PC-9 (cell line): ENCODE measurements at regions not wholly inside any gene's neighbourhood (a gene's known extent, or its start where the extent isn't known, plus 50 kb on each side); places are given as distances from the start of the nearest gene placed in this dataset.
A peak's percentile ranks its signal among the peaks of the same experiment; 100 is the strongest.

Source experiments
- BruUV-seq: library from RNA; stranded (reverse); fragments of 400-500 nt; replicated peaks from 2 replicates; lab custom pipeline; 2021; lab: Mats Ljungman, UMichigan
- CTCF ChIA-PET: fragments of 300-600 bp; sonication (Branson Sonifier 250); formaldehyde crosslinking; loops from one replicate; lab custom pipeline; 2022; ENCODE audit warnings: antibody characterized with exemption; lab: Charles Lee
- POLR2A ChIA-PET: fragments of 300-600 bp; sonication (Branson Sonifier 250); formaldehyde crosslinking; loops from one replicate; lab custom pipeline; 2022; ENCODE audit warnings: antibody characterized with exemption; ENCODE audit not compliant: unreplicated experiment; lab: Charles Lee
- DNase-seq, 2 experiments: peaks; one replicate each; pipeline versions ENCODE4 v3.0.0 to v3.0.0-alpha.2; 2015 to 2022; ENCODE audit warnings: mixed read lengths in 1 of 2
- H2AFZ ChIP-seq: fragments of 200-600 bp; sonication (generic); 2 replicates; pipeline ENCODE4 v1.8.1; 2017; ENCODE audit warnings: antibody characterized with exemption
- H3F3A ChIP-seq: fragments of 200-600 bp; sonication (generic); 2 replicates; pipeline ENCODE4 v1.8.1; 2017; ENCODE audit warnings: antibody characterized with exemption, mild to moderate bottlenecking, low read depth; ENCODE audit not compliant: insufficient read depth
- H3K27ac ChIP-seq: fragments of 200-600 bp; sonication (generic); 2 replicates; pipeline ENCODE4 v1.6.1; 2016; ENCODE audit warnings: mixed run types
- H3K27me3 ChIP-seq: fragments of 200-600 bp; sonication (generic); 2 replicates; pipeline ENCODE4 v1.6.1; 2016; ENCODE audit warnings: low read depth, mixed run types; ENCODE audit not compliant: insufficient read depth
- H3K36me3 ChIP-seq: fragments of 200-600 bp; sonication (generic); 2 replicates; pipeline ENCODE4 v1.6.1; 2016; ENCODE audit warnings: low read depth, mixed run types
- H3K4me1 ChIP-seq: fragments of 200-600 bp; sonication (generic); replicated peaks from 2 replicates; pipeline ENCODE4 v1.6.1; 2016; ENCODE audit warnings: mixed run types; ENCODE audit not compliant: insufficient read depth
- H3K4me2 ChIP-seq: fragments of 200-600 bp; sonication (generic); 2 replicates; pipeline ENCODE4 v1.6.1; 2017; ENCODE audit warnings: mixed run types
- H3K4me3 ChIP-seq: fragments of 200-600 bp; sonication (generic); 2 replicates; pipeline ENCODE4 v1.6.1; 2016; ENCODE audit warnings: mixed run types
- H3K79me2 ChIP-seq: fragments of 200-600 bp; sonication (generic); 2 replicates; pipeline ENCODE4 v1.6.1; 2017; ENCODE audit warnings: low read depth, mixed run types
- H3K9me2 ChIP-seq: fragments of 200-600 bp; sonication (generic); 2 replicates; pipeline ENCODE4 v1.8.1; 2017; ENCODE audit warnings: mild to moderate bottlenecking; ENCODE audit not compliant: insufficient read depth
- H3K9me3 ChIP-seq: fragments of 200-600 bp; sonication (generic); 2 replicates; pipeline ENCODE4 v1.8.1; 2016; ENCODE audit warnings: low read depth; ENCODE audit not compliant: insufficient read depth
- H4K20me1 ChIP-seq: fragments of 200-600 bp; sonication (generic); 2 replicates; pipeline ENCODE4 v1.8.1; 2017; ENCODE audit not compliant: insufficient read depth
- CTCF ChIP-seq: fragments of 200-600 bp; sonication (generic); conservative IDR thresholded peaks from 2 replicates; pipeline ENCODE4 v1.6.1; 2017; ENCODE audit warnings: mixed run types, antibody characterized with exemption, mild to moderate bottlenecking, moderate library complexity
- EZH2 ChIP-seq: fragments of 200-600 bp; sonication (generic); IDR thresholded peaks from 2 replicates; pipeline ENCODE4 v1.8.0; 2017; ENCODE audit warnings: antibody characterized with exemption, low read depth
- intact Hi-C: fragments of 100-400 bp; cut with micrococcal nuclease; formaldehyde crosslinking; loops from one replicate; pipeline ENCODE4 v1.10.0; 2022; ENCODE audit not compliant: unreplicated experiment

- Histone ChIP-seq H3K4me3 (no peak overlapping the region), H4K20me1 (no peaks in the 10 kb centered on the region), H3K9me2 (no peaks in the 10 kb centered on the region), H2AFZ (no peak overlapping the region), H3K9me3 (no peaks in the 10 kb centered on the region), H3K27ac (no peak overlapping the region), H3K4me1 (no peaks in the 10 kb centered on the region), H3K27me3 (no peaks in the 10 kb centered on the region), H3K36me3 (no peaks in the 10 kb centered on the region), H3F3A (no peaks in the 10 kb centered on the region), H3K4me2 (no peak overlapping the region), H3K79me2 (no peaks in the 10 kb centered on the region)
- BruUV-seq = no TSS peak
- ChIA-PET CTCF (no interaction called here), POLR2A (no interaction called here)
- intact Hi-C loops = no loop called here
- TF ChIP-seq CTCF = no peak
- no peak for TF ChIP-seq EZH2
- DNase-seq = peak in 1 of 2 experiments; percentile 62
These were observed 80.0 kb upstream of the HNF1B start for GRCh38 chr17:37824534-37825485.

GRCh38 chr17:37823996-37824395, 79.1 kb upstream of the HNF1B start:
- no peaks in the 10 kb centered on the region for H3F3A ChIP-seq
- intact Hi-C loops = no loop called here
- H3K4me1 ChIP-seq = no peaks in the 10 kb centered on the region
- no peak for DNase-seq
- H3K4me2 ChIP-seq = no peak overlapping the region
- no peaks in the 10 kb centered on the region for H3K79me2 ChIP-seq
- H3K27me3 ChIP-seq = no peaks in the 10 kb centered on the region
- no peak overlapping the region for H2AFZ ChIP-seq
- BruUV-seq = no TSS peak
- no peaks in the 10 kb centered on the region for H4K20me1 ChIP-seq
- no peaks in the 10 kb centered on the region for H3K9me3 ChIP-seq
- H3K36me3 ChIP-seq = no peaks in the 10 kb centered on the region
- ChIA-PET POLR2A (no interaction called here), CTCF (no interaction called here)
- no peak for TF ChIP-seq CTCF
- H3K9me2 ChIP-seq = no peaks in the 10 kb centered on the region
- no peak overlapping the region for H3K4me3 ChIP-seq
- H3K27ac ChIP-seq = no peak overlapping the region

DNA sequence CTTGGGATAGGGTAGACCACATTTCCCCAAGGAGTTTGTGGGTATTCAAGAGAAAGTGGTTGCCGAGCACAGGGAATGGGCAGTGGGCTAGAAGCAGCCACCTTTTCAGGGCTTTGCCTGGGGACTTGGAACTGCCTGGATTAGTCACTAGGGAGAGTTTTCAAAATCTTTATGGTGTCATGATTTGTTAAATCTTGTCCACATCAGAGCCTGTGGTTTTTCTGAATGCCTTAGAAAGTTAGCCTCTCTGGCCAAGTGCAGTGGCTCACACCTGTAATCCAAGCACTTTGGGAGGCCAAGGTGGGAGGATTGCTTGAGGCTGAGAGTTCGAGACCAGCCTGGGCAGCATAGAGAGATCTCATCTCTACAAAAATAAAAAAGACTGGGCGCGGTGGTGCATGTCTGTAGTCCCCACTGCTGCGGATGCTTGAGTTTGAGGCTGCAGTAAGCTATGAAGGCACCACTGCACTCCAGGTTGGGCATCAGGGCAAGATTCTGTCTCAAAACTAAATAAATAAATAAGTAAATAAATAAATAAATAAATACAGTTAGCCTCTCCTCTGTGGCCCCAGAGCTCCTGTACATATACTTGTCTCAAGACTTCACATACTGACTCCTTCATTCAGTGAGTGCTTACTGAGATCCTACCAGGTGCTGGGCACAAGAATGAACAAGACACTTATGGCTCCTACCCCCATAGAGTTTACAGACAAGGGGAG, 76.3 kb upstream of the HNF1B start:
- DNase-seq = peak; percentile 2 to 41
- H2AFZ ChIP-seq = no peak overlapping the region
- no peaks in the 10 kb centered on the region for H3K36me3 ChIP-seq
- intact Hi-C loops = no loop called here
- H3K9me3 ChIP-seq = no peaks in the 10 kb centered on the region
- no peak overlapping the region for H3K4me3 ChIP-seq
- no TSS peak for BruUV-seq
- CTCF ChIA-PET = no interaction called here
- TF ChIP-seq EZH2 = no peak
- no peak for TF ChIP-seq CTCF
- no peaks in the 10 kb centered on the region for H3K4me1 ChIP-seq
- no peaks in the 10 kb centered on the region for H3K27me3 ChIP-seq
- H3F3A ChIP-seq = no peaks in the 10 kb centered on the region
- H3K27ac ChIP-seq = no peak overlapping the region
- no peaks in the 10 kb centered on the region for H3K9me2 ChIP-seq
- H4K20me1 ChIP-seq = no peaks in the 10 kb centered on the region
- H3K79me2 ChIP-seq = no peaks in the 10 kb centered on the region
- POLR2A ChIA-PET = no interaction called here
- no peak overlapping the region for H3K4me2 ChIP-seq
